Renal cortical epithelial cell (primary cell): ENCODE measurements at regions not wholly inside any gene's neighbourhood (a gene's known extent, or its start where the extent isn't known, plus 50 kb on each side); places are given as distances from the start of the nearest gene placed in this dataset.

Experiments
- DNase-seq: peaks from one replicate; pipeline ENCODE4 v3.0.0-alpha.2; 2011; ENCODE audit warnings: low read depth

- DNase-seq = no peak
Measured at GRCh38 chr2:58667137-58667774, 426.1 kb upstream of the FANCL start.

GRCh38 chr2:58666323-58666970 is 425.3 kb upstream of the FANCL start:
- DNase-seq = no peak

- DNase-seq = no peak
Measured at GRCh38 chr2:58665154-58665553, 424.0 kb upstream of the FANCL start.

- DNase-seq = no peak
Measured at GRCh38 chr2:58664523-58665151, 423.5 kb upstream of the FANCL start.

GRCh38 chr2:58660046-58660445 is 418.9 kb upstream of the FANCL start:
- no peak for DNase-seq

GRCh38 chr2:58655152-58655551 is 414.0 kb upstream of the FANCL start:
- DNase-seq = no peak

GRCh38 chr2:58651930-58652329 is 410.8 kb upstream of the FANCL start:
- no peak for DNase-seq

GRCh38 chr2:58650781-58651180 is 409.7 kb upstream of the FANCL start:
- no peak for DNase-seq

- DNase-seq = no peak
Measured at GRCh38 chr2:58649756-58650155, 408.6 kb upstream of the FANCL start.

GRCh38 chr2:58645017-58645416 is 403.9 kb upstream of the FANCL start:
- DNase-seq = peak; percentile 14

GRCh38 chr2:58644451-58644850 is 403.3 kb upstream of the FANCL start:
- DNase-seq = no peak

GRCh38 chr2:58641001-58641400 is 399.9 kb upstream of the FANCL start:
- no peak for DNase-seq

GRCh38 chr2:58640042-58640441 is 398.9 kb upstream of the FANCL start:
- DNase-seq = no peak

- DNase-seq = no peak
Measured at GRCh38 chr2:58638256-58638805, 397.2 kb upstream of the FANCL start.

- no peak for DNase-seq
Measured at GRCh38 chr2:58636872-58637271, 395.7 kb upstream of the FANCL start.

- no peak for DNase-seq
Measured at GRCh38 chr2:58635801-58636375, 394.8 kb upstream of the FANCL start.

- peak; percentile 30 for DNase-seq
Measured at GRCh38 chr2:58634653-58635370, 393.7 kb upstream of the FANCL start.

- DNase-seq = peak; percentile 65
Measured at GRCh38 chr2:58633613-58634365, 392.7 kb upstream of the FANCL start.

- DNase-seq = no peak
Measured at GRCh38 chr2:58631986-58632385, 390.9 kb upstream of the FANCL start.

- DNase-seq = peak; percentile 20
Measured at GRCh38 chr2:58629545-58630119, 388.5 kb upstream of the FANCL start.

- no peak for DNase-seq
Measured at GRCh38 chr2:58620896-58621295, 379.8 kb upstream of the FANCL start.
